GM12892 (cell line): ENCODE measurements at regions not wholly inside any gene's neighbourhood (a gene's known extent, or its start where the extent isn't known, plus 50 kb on each side); places are given as distances from the start of the nearest gene placed in this dataset.

Source experiments
- POLR2A ChIP-seq: IDR thresholded peaks from 2 replicates; pipeline ENCODE4 v1.6.1; 2011; ENCODE audit warnings: low read depth, low read length, control low read depth
- POLR2AphosphoS5 ChIP-seq: IDR thresholded peaks from 2 replicates; pipeline ENCODE4 v1.6.1; 2011; ENCODE audit warnings: low read depth, low read length, control low read depth
- TAF1 ChIP-seq: IDR thresholded peaks from 2 replicates; pipeline ENCODE4 v1.6.1; 2011; ENCODE audit warnings: low read depth, mild to moderate bottlenecking, control low read depth, low read length, borderline replicate concordance

GRCh38 chr15:91741986-91742385, 111.5 kb upstream of the SLCO3A1 start:
- TF ChIP-seq POLR2AphosphoS5 (no peak), TAF1 (no peak), POLR2A (no peak)
